Prostate gland (tissue), 2 donors: ENCODE measurements at regions not wholly inside any gene's neighbourhood (a gene's known extent, or its start where the extent isn't known, plus 50 kb on each side); places are given as distances from the start of the nearest gene placed in this dataset.

Source experiments
- CTCF ChIP-seq, 4 experiments: fragments of 200-600 bp in 2 of 4; fragments of 450-650 bp in 2 of 4; sonication (generic) in 2 of 4; IDR thresholded peaks; 1 replicate in 3 of 4; 2 replicates in 1 of 4; pipeline ENCODE4 v1.5.1; 2016 to 2019; ENCODE audit warnings: antibody characterized with exemption in 4 of 4, mild to moderate bottlenecking in 2 of 4, moderate library complexity in 2 of 4
- POLR2AphosphoS5 ChIP-seq: sonication (generic); formaldehyde crosslinking; IDR thresholded peaks from one replicate; pipeline ENCODE4 v1.6.1; 2017; ENCODE audit warnings: antibody characterized with exemption

GRCh38 chr17:31794111-31794510 is 64.9 kb downstream of the COPRS start:
- TF ChIP-seq CTCF (IDR thresholded peaks at IDR 0.05) = no peak
- no peak for TF ChIP-seq POLR2AphosphoS5
